ENCODE measurements at regions not wholly inside any gene's neighbourhood (a gene's known extent, or its start where the extent isn't known, plus 50 kb on each side); places are given as distances from the start of the nearest gene placed in this dataset.

DNA sequence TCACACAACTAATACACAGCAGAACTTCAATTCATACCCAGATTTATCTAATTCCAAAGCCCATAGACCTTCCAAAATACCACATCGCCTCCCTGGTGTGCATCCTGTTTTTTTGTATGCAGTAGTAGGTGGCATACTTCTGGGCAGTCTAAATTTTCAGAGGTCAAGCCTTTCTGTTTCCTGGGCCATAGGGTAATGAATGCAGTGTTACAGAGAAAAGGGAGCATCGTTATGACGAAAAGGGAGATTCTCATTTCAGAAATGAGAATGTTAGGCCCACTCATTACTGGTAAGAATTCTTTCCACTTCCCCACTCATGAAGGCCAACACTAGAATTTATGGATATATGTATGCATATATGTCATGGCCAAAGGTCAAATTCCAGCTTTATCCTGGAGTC, 267.8 kb upstream of the ASIC2 start:
- TF ChIP-seq, protein P1, sequence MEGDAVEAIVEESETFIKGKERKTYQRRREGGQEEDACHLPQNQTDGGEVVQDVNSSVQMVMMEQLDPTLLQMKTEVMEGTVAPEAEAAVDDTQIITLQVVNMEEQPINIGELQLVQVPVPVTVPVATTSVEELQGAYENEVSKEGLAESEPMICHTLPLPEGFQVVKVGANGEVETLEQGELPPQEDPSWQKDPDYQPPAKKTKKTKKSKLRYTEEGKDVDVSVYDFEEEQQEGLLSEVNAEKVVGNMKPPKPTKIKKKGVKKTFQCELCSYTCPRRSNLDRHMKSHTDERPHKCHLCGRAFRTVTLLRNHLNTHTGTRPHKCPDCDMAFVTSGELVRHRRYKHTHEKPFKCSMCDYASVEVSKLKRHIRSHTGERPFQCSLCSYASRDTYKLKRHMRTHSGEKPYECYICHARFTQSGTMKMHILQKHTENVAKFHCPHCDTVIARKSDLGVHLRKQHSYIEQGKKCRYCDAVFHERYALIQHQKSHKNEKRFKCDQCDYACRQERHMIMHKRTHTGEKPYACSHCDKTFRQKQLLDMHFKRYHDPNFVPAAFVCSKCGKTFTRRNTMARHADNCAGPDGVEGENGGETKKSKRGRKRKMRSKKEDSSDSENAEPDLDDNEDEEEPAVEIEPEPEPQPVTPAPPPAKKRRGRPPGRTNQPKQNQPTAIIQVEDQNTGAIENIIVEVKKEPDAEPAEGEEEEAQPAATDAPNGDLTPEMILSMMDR (IDR thresholded peaks at IDR 0.05): no peak
- no peak for TF ChIP-seq POLR2A (IDR thresholded peaks at IDR 0.05)

All from heart left ventricle (tissue), 13 donors.